Liver (tissue), 3 donors: ENCODE measurements at regions not wholly inside any gene's neighbourhood (a gene's known extent, or its start where the extent isn't known, plus 50 kb on each side); places are given as distances from the start of the nearest gene placed in this dataset.
"Not testable (repeated sequence)": the region's sequence is repeated elsewhere in the genome, so short reads cannot be mapped to it uniquely, and the experiment has no call there.

Experiments
- NR2F2 ChIP-seq: IDR thresholded peaks from 2 replicates; pipeline ENCODE4 v1.6.1; 2016; ENCODE audit warnings: antibody characterized with exemption
- RXRA ChIP-seq, 2 donors: IDR thresholded peaks; 2 replicates each; pipeline ENCODE4 v1.6.1; 2017 to 2018; ENCODE audit warnings: antibody characterized with exemption in 2 of 2, mild to moderate bottlenecking in 1 of 2
- TF ChIP-seq, protein P1 (sequence below): fragments of 150-350 bp; IDR thresholded peaks from 2 replicates; pipeline ENCODE4 v1.5.1; 2017; ENCODE audit warnings: improper control_type of control experiment, low read depth, low read length; ENCODE audit not compliant: missing input control
- TF ChIP-seq, protein P2 (sequence below): IDR thresholded peaks from 2 replicates; pipeline ENCODE4 v1.6.1; 2016; ENCODE audit warnings: antibody characterized with exemption
- TF ChIP-seq, protein P3 (sequence below): IDR thresholded peaks from 2 replicates; pipeline ENCODE4 v1.6.1; 2016; ENCODE audit warnings: antibody characterized with exemption
- donor health status: healthy.
- donor health status: healthy.

DNA sequence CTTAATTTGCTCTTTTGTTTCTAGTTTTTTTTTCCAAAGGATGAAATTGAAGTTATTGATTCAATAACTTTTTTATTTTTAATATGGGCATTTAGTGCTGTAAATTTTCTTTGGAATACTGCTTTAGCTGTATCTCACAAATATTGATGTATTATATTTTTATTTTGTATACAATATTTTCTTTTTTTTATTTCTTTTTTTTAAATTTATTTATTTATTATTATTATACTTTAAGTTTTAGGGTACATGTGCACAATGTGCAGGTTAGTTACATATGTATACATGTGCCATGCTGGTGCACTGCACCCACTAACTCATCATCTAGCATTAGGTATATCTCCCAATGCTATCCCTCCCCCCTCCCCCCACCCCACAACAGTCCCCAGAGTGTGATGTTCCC, 823.7 kb downstream of the KCTD16 start:
- TF ChIP-seq, protein P1, sequence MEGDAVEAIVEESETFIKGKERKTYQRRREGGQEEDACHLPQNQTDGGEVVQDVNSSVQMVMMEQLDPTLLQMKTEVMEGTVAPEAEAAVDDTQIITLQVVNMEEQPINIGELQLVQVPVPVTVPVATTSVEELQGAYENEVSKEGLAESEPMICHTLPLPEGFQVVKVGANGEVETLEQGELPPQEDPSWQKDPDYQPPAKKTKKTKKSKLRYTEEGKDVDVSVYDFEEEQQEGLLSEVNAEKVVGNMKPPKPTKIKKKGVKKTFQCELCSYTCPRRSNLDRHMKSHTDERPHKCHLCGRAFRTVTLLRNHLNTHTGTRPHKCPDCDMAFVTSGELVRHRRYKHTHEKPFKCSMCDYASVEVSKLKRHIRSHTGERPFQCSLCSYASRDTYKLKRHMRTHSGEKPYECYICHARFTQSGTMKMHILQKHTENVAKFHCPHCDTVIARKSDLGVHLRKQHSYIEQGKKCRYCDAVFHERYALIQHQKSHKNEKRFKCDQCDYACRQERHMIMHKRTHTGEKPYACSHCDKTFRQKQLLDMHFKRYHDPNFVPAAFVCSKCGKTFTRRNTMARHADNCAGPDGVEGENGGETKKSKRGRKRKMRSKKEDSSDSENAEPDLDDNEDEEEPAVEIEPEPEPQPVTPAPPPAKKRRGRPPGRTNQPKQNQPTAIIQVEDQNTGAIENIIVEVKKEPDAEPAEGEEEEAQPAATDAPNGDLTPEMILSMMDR: not testable (repeated sequence)
- TF ChIP-seq, protein P2, sequence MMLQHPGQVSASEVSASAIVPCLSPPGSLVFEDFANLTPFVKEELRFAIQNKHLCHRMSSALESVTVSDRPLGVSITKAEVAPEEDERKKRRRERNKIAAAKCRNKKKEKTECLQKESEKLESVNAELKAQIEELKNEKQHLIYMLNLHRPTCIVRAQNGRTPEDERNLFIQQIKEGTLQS: not testable (repeated sequence)
- not testable (repeated sequence) for TF ChIP-seq NR2F2; RXRA (IDR thresholded peaks at IDR 0.05)
- TF ChIP-seq, protein P3, sequence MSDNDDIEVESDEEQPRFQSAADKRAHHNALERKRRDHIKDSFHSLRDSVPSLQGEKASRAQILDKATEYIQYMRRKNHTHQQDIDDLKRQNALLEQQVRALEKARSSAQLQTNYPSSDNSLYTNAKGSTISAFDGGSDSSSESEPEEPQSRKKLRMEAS: not testable (repeated sequence)
